ENCODE measurements at regions not wholly inside any gene's neighbourhood (a gene's known extent, or its start where the extent isn't known, plus 50 kb on each side); places are given as distances from the start of the nearest gene placed in this dataset.

- H3K4me3 ChIP-seq (ENCODE audit: low read depth, low read length), result no peak overlapping the region
- POLR2A ChIA-PET, result interaction anchor here (1.2 to 1.5 kb wide), 2 partner anchors 23 to 59 kb away, joined by 4 read pairs; no protein-coding TSS in a partner anchor
- H3K27ac ChIP-seq (ENCODE audit: extremely low read depth, low read depth, low read length), result no peak overlapping the region
- no peaks in the 10 kb centered on the region for H3K36me3 ChIP-seq (ENCODE audit: control insufficient read depth in 2 of 2, insufficient read depth in 1 of 2, low read length in 2 of 2)
- CTCF ChIA-PET, result interaction anchor here (0.8 to 1.3 kb wide), 4 partner anchors 10 to 93 kb away, joined by 3 to 5 read pairs (median 3); no protein-coding TSS in a partner anchor
- TF ChIP-seq ZNF600 (tag by site-specific recombination; IDR thresholded peaks at IDR 0.05) (no peak), ZNF174 (tag by site-specific recombination; IDR thresholded peaks at IDR 0.05) (no peak), PRDM6 (tag by site-specific recombination; IDR thresholded peaks at IDR 0.05) (no peak), ZNF837 (tag by site-specific recombination; IDR thresholded peaks at IDR 0.05) (no peak), GLIS2 (tag by site-specific recombination; IDR thresholded peaks at IDR 0.05) (no peak), PRDM2 (tag by site-specific recombination; IDR thresholded peaks at IDR 0.05; ENCODE audit: borderline replicate concordance) (no peak), ZFP69B (tag by site-specific recombination; IDR thresholded peaks at IDR 0.05) (no peak), RBAK (tag by site-specific recombination; IDR thresholded peaks at IDR 0.05) (no peak), ZNF571 (tag by site-specific recombination; IDR thresholded peaks at IDR 0.05) (no peak), SCRT2 (tag by site-specific recombination; IDR thresholded peaks at IDR 0.05) (no peak), ELK4 (IDR thresholded peaks at IDR 0.05; ENCODE audit: borderline replicate concordance, low read depth, low read length) (no peak), ZBTB8A (tag by site-specific recombination; IDR thresholded peaks at IDR 0.05) (no peak), ZNF121 (tag by site-specific recombination; IDR thresholded peaks at IDR 0.05) (no peak), OSR2 (tag by site-specific recombination; IDR thresholded peaks at IDR 0.05) (no peak), ZNF621 (tag by site-specific recombination; IDR thresholded peaks at IDR 0.05) (no peak), ZNF24 (tag by site-specific recombination; IDR thresholded peaks at IDR 0.05) (no peak), ZNF248 (tag by site-specific recombination; IDR thresholded peaks at IDR 0.05) (no peak)
- H3K9me3 ChIP-seq (ENCODE audit: control insufficient read depth, insufficient read depth, low read depth, low read length), result no peaks in the 10 kb centered on the region
- H3K4me1 ChIP-seq (ENCODE audit: control insufficient read depth, insufficient read depth, low read length), result peaks cover 7% of the 10 kb centered on the region
Measured at GRCh38 chr9:14373336-14373666, 59.4 kb upstream of the NFIB start.
